ENCODE measurements at regions not wholly inside any gene's neighbourhood (a gene's known extent, or its start where the extent isn't known, plus 50 kb on each side); places are given as distances from the start of the nearest gene placed in this dataset.

GRCh38 chr11:11758603-11759196, 83.1 kb upstream of the USP47 start:
- TF ChIP-seq CTCF (IDR thresholded peaks at IDR 0.05) (no peak), POLR2A (IDR thresholded peaks at IDR 0.05) (no peak), POLR2AphosphoS5 (IDR thresholded peaks at IDR 0.05) (no peak)
- Histone ChIP-seq H3K9me3 (no peaks in the 10 kb centered on the region), H3K36me3 (no peaks in the 10 kb centered on the region), H3K4me1 (no peaks in the 10 kb centered on the region), H3K27ac (no peak overlapping the region), H3K27me3 (peaks cover 0 to 5% of the 10 kb centered on the region in 2 donors), H3K4me3 (no peak overlapping the region)
- no peak for DNase-seq (ENCODE audit: low spot score in 2 of 2)
- intact Hi-C loops (cut with DNase I; ENCODE audit: low total_unique reads): no loop called here

GRCh38 chr11:11757909-11758308, 83.9 kb upstream of the USP47 start:
- H3K4me3 ChIP-seq: no peak overlapping the region
- TF ChIP-seq POLR2A (IDR thresholded peaks at IDR 0.05) (no peak), CTCF (IDR thresholded peaks at IDR 0.05) (no peak), POLR2AphosphoS5 (IDR thresholded peaks at IDR 0.05) (no peak)

GRCh38 chr11:11756718-11757117, 85.1 kb upstream of the USP47 start:
- Histone ChIP-seq H3K27me3 (peaks cover 0 to 5% of the 10 kb centered on the region in 2 donors), H3K36me3 (no peaks in the 10 kb centered on the region), H3K9me3 (no peaks in the 10 kb centered on the region), H3K4me1 (no peaks in the 10 kb centered on the region), H3K4me3 (no peak overlapping the region), H3K27ac (no peak overlapping the region)
- DNase-seq (ENCODE audit: low spot score in 2 of 2): no peak
- TF ChIP-seq CTCF (IDR thresholded peaks at IDR 0.05): no peak
- TF ChIP-seq POLR2A (IDR thresholded peaks at IDR 0.05): no peak
- no peak for TF ChIP-seq POLR2AphosphoS5 (IDR thresholded peaks at IDR 0.05)
- intact Hi-C loops (cut with DNase I; ENCODE audit: low total_unique reads): no loop called here

More at GRCh38 chr11:11757909-11758308, 83.9 kb upstream of the USP47 start:
- Histone ChIP-seq H3K9me3 (no peaks in the 10 kb centered on the region), H3K4me1 (no peaks in the 10 kb centered on the region), H3K27me3 (peaks cover 0 to 5% of the 10 kb centered on the region in 2 donors), H3K27ac (no peak overlapping the region), H3K36me3 (no peaks in the 10 kb centered on the region)
- DNase-seq (ENCODE audit: low spot score in 2 of 2): no peak
- intact Hi-C loops (cut with DNase I; ENCODE audit: low total_unique reads): no loop called here

- DNase-seq (ENCODE audit: low spot score in 2 of 2): no peak
- Histone ChIP-seq H3K9me3 (no peaks in the 10 kb centered on the region), H3K4me1 (no peaks in the 10 kb centered on the region), H3K27me3 (peaks cover 0 to 5% of the 10 kb centered on the region in 2 donors), H3K27ac (no peak overlapping the region), H3K36me3 (no peaks in the 10 kb centered on the region), H3K4me3 (no peak overlapping the region)
- intact Hi-C loops (cut with DNase I; ENCODE audit: low total_unique reads): no loop called here
- no peak for TF ChIP-seq CTCF (IDR thresholded peaks at IDR 0.05)
- TF ChIP-seq POLR2A (IDR thresholded peaks at IDR 0.05): no peak
- no peak for TF ChIP-seq POLR2AphosphoS5 (IDR thresholded peaks at IDR 0.05)
These were observed 85.9 kb upstream of the USP47 start for GRCh38 chr11:11755871-11756270.

GRCh38 chr11:11752679-11753078, 89.1 kb upstream of the USP47 start:
- Histone ChIP-seq H3K9me3 (no peaks in the 10 kb centered on the region), H3K27ac (no peak overlapping the region), H3K4me1 (no peaks in the 10 kb centered on the region), H3K36me3 (no peaks in the 10 kb centered on the region), H3K27me3 (peaks cover 0 to 5% of the 10 kb centered on the region in 2 donors), H3K4me3 (no peak overlapping the region)
- intact Hi-C loops (cut with DNase I; ENCODE audit: low total_unique reads): no loop called here
- no peak for DNase-seq (ENCODE audit: low spot score in 2 of 2)
- TF ChIP-seq POLR2A (IDR thresholded peaks at IDR 0.05): no peak
- TF ChIP-seq POLR2AphosphoS5 (IDR thresholded peaks at IDR 0.05): no peak
- TF ChIP-seq CTCF (IDR thresholded peaks at IDR 0.05): no peak

All from breast epithelium (tissue), 4 donors.